CD4-positive, alpha-beta T cell treated with Interleukin-10 for 1 hour (primary cell): ENCODE measurements at regions not wholly inside any gene's neighbourhood (a gene's known extent, or its start where the extent isn't known, plus 50 kb on each side); places are given as distances from the start of the nearest gene placed in this dataset.

Experiments
- DNase-seq: peaks from one replicate; pipeline ENCODE4 v3.0.0-alpha.2; 2020

- DNase-seq = no peak
Measured at GRCh38 chr10:9608602-9609001, 1409.1 kb upstream of the CELF2 start.

DNA sequence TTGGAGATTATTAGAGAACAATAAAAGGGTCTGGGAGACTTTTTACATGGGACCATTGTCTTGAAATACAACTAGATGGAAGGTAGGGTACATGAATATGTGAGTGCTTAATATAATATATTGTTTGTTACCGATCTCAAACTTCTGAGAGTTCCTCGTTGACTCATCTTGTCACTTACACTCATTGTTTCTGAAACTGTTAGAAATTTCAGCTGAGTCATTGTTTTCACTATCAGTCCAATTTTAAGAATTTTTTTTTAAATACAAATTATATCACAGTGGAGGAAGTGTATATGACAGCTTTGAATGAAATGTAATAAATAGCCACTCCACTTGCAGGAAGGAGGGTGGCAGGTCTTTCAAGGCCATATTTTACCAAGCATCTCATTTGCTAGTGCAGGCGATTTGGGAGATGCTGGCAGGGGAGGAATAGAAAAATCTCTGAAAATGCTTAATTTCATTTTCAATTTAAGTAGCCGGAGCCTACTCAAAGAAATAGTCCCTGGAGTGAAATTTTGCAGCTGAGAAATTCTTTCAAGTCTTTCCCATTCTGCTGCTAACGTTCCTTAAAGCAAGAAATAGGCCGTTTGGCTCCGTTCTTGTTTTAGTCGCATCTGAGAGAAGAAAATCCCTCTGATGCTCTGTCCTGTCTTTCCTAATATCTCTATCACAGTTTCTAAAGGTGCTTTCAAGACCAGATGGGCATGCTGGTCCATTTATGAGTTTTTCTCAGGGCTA lies 1404.2 kb upstream of the CELF2 start:
- no peak for DNase-seq

DNA sequence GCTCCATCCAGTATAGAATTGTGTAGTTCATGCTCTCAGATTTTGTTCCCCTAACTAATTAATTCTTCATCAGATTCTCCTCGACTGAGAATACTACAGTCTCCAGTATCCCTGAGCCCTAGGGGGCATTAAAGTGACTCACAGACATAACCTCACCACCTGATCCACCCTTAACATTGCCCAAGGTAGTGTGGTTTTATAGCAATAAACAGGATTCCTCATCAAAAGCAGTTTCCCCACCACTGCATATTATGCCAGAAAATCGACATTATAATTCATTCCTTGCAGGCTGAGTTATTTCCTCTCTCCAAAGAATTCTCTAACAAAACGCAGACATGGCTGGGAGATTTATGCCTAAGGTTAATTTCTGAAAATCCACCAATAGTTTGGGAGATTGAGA lies 1402.5 kb upstream of the CELF2 start:
- no peak for DNase-seq

GRCh38 chr10:9621216-9621615 lies 1396.5 kb upstream of the CELF2 start:
- DNase-seq = no peak

GRCh38 chr10:9625304-9625703 lies 1392.4 kb upstream of the CELF2 start:
- DNase-seq = no peak

GRCh38 chr10:9634466-9634865 lies 1383.2 kb upstream of the CELF2 start:
- no peak for DNase-seq

DNA sequence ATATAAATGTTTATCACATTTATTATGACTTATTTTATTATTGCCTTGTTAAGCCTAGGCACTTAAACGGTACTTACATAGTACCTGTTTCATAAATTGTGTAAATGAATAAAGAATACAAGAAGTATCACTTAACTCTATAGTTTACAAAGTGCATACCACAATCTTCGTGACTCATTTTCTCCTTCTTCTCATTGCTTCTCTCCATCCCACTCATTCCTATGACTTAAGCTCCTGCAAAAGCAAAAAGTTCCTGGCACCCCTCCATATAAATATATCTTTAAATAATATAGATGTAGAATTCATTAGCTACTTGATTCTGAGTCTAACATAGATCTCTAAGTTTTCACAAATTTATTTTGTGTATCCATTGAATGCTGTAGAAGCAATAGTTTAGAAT lies 1382.0 kb upstream of the CELF2 start:
- DNase-seq = no peak

DNA sequence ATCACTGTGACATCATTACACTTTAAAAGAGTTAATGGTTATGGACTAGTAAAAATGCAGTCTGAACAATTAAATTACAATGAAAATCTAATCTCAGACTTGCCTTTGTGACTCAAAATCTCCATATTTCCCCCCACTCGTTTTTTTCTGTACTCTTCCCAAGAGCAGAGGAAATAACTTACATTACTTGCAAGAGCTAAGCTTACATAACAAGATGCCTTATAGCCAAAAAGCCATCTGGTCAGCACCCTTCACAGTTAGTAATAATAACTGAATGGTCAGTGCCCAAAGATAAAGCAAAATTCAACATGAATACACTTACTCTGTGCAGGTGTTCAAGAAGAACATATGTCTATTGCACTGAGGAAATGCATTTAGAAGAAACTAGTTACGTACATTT lies 1381.5 kb upstream of the CELF2 start:
- no peak for DNase-seq

DNA sequence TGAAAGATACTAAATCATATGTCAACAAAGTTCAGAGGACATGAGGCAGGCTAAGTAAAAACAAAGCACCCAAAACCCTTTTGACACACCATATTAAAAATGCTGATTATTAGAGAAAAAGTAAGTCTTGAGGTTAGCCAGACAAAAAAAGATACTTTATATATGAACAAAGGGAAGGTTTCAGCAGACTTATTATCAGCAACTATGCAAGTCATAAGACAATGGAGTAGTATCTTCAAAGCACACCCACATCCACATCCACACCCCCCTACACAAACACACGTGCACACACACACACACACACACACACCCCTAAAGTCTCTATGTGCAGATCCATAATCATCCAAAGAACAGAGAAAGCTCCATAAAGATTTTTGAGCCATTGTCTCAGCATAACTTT lies 1373.9 kb upstream of the CELF2 start:
- no peak for DNase-seq

DNA sequence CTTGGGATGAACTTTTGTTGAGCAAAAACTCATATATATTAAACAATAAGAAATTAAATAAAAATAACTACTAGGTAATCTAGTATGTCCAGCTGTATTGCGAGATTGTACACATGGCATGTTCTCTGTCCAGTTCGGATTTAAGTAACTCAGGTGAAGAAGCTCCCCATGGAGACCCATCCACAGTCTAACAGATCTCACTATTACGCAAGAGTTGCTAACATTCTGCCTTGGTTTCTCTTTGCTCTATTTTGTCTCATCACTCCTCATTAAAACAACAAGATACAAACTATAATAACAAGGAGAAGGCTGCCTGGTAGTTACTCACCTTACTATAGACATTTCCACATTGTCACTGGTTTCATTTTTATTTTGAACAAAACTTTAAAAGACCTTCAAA lies 1372.3 kb upstream of the CELF2 start:
- no peak for DNase-seq

DNA sequence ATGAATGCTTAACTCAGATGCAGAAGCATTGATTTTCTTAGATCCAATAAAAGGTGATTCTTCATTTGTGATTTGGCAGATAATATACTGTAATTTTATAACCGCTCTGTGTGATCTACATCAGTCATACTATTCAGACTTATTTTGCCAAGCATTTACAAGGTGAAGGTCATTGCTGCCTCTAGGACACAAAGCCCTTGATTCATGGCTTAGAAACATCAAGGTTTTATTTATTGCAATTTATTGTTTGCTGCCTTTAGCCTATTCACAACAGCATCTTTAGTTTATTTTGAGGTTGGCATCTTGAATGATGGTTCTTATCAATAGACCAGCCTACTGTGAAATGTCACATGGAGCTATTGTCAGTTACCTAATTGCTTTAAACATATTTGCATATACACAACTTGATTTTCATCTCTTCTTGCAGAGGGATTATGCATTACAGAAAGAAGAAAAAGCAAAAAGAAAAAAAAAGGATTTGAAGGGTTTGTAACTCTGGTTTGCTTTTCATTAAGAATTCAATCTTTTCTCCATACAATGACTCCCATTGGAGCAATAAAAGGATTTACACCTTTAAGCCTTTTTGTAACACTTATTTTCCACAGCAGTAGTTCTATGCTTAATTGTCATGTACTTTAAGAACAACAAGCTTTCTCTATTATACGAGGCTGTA lies 1371.6 kb upstream of the CELF2 start:
- no peak for DNase-seq

DNA sequence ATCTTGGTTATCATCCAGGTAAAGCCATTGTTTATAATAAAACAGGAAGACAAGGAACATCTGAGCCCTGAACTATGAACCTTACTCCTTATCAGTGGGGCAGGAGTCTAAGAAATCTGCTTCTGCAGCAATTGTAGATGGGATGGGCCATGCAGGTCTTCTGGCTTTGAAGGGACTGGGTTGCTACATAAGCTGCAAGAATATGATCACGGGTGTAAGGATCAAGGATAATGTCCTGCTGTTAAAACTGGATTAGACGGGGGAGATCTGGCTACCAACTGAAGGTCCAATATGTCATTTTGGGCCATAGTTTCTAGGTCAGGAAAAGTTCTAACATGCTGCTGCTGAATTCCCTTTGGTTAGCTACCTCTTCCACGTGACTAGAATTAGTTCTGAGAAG lies 1363.4 kb upstream of the CELF2 start:
- no peak for DNase-seq

DNA sequence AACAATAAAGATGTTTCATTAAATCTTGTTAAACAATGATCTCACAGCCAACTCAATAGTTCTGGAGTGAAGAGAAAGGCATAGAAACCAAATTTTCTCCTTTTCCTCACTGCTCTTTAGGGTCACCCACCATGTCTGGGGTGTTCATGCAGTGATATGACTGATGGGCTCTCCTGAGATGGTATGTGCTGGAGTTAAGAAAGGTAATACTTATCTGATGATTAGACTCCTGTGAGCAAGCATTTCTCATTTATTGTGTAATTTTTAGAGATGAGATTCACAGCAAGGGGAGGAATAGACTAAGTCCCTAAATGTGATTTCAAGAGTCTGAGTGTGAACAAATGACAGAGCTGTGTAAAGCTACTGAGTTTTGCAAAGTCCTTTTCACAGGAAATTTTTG lies 1361.3 kb upstream of the CELF2 start:
- DNase-seq = no peak

- no peak for DNase-seq
Measured at GRCh38 chr10:9656996-9657395, 1360.7 kb upstream of the CELF2 start.

GRCh38 chr10:9657530-9657929 lies 1360.1 kb upstream of the CELF2 start:
- DNase-seq = no peak

DNA sequence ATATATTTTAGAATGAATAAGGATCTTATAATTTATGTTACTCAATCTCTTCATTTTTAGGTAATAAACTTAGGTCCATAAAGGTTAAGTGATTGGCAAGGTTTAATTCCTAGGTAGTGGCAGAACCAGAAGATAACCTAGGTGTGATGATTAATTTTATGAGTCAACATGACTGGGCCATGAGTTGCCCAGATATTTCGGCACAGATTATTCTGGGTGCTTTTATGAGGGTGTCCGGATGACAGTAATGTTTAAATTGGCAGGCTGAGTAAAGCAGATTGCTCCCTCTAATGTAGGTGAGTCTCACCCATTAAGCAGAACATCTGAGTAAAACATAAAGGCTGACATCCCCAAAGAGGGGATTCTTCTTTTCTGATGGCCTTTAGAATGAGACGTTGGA lies 1349.3 kb upstream of the CELF2 start:
- DNase-seq = no peak

DNA sequence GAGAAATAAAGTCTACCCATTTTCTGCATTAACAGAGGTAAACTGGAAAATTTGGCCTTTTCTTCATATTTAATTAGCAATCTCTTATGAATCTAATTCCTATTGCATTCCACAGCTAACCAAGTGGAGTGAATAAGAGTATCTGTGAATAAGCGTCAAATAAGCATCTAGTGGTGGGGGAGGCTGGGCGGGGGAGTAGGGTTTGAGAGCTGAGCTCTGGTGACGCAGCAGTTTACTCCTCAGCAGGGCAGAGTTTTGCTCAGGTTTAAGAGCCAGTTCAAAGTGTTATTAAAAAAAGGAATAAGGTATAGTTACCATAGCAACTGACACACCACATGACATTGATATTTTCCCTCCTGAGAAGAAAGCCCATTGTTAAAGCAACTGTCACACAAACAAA lies 1346.8 kb upstream of the CELF2 start:
- no peak for DNase-seq

- no peak for DNase-seq
Measured at GRCh38 chr10:9681655-9682054, 1336.0 kb upstream of the CELF2 start.

GRCh38 chr10:9682802-9683201 lies 1334.9 kb upstream of the CELF2 start:
- DNase-seq = no peak

DNA sequence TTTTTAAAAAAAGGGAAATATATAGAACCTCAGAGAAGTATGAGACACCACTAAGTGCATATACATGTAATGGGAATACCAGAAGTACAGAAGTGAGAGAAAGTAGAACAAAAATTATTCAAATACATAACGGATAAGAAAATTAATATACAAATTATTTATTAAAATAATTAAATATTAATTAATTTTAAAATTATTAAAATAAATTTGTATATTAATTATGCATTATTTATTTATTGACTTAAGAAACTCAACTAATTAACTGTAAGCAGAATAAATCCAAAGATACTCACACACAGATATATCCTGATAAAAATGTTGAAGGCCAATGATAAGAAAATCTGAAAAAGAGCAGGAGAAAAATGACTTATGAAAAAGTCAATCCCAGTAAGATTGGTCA lies 1333.5 kb upstream of the CELF2 start:
- DNase-seq = no peak

- no peak for DNase-seq
Measured at GRCh38 chr10:9685596-9685995, 1332.1 kb upstream of the CELF2 start.

GRCh38 chr10:9688711-9689110 lies 1329.0 kb upstream of the CELF2 start:
- DNase-seq = no peak

DNA sequence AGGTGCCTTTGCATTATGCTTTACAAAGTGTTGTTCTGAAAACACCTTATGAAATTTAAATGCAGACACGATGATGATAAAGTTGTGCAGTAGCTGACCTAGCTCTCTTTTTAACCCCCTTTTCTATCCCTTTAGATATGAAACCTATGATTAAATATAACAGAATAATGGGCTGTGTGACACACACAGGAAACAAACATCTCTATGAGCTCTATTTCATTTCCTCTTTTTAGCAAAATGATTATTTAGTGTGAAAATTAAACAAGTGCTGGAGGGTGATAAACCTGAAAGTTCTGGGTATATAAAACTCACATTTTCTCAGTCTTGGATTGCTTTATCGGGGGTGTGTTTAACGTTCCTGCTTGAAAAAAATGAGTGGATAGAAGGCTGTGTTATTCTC lies 1310.5 kb upstream of the CELF2 start:
- no peak for DNase-seq

- no peak for DNase-seq
Measured at GRCh38 chr10:9709849-9710248, 1307.8 kb upstream of the CELF2 start.

DNA sequence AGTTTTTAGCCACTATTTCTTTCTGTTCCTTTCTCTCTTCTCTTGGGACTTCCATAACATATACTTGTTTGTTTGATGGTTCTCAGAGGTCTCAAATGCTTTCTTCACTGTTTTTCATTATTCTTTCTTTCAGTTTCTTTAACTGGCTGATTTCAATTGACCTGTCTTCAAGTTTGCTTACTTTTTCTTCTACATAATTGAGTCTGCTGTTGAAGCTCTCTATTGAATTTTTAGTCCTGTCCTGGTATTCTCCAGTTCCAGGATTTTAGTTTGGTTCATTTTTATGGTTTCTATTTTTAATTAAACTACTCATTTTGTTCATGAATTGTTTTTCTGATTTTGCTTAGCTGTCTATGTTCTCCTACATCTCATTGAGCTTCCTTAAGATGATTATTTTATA lies 1305.3 kb upstream of the CELF2 start:
- no peak for DNase-seq
